ENCODE measurements at regions not wholly inside any gene's neighbourhood (a gene's known extent, or its start where the extent isn't known, plus 50 kb on each side); places are given as distances from the start of the nearest gene placed in this dataset.

GRCh38 chr13:80224468-80224867 lies 116.5 kb downstream of the SPRY2 start:
- Histone ChIP-seq H4K20me1 (ENCODE audit: insufficient read depth, low read depth, low read length) (no peaks in the 10 kb centered on the region), H2AFZ (ENCODE audit: low read length) (no peak overlapping the region), H3K9me3 (ENCODE audit: low read length) (peaks cover 18% of the 10 kb centered on the region; the same call in 1 of the 2 replicates), H3K9me2 (replicated peaks; ENCODE audit: insufficient read depth, low read length) (no peaks in the 10 kb centered on the region), H3K4me1 (ENCODE audit: low read length) (no peaks in the 10 kb centered on the region), H3K4me2 (ENCODE audit: low read depth, low read length, poor library complexity, severe bottlenecking) (no peak overlapping the region), H3K27me3 (ENCODE audit: low read length) (no peaks in the 10 kb centered on the region), H3K79me2 (ENCODE audit: low read length) (no peaks in the 10 kb centered on the region), H3K36me3 (ENCODE audit: insufficient read depth, low read length) (no peaks in the 10 kb centered on the region), H3K9ac (ENCODE audit: low read length) (no peak overlapping the region), H3K4me3 (ENCODE audit: low read length) (no peak overlapping the region), H3K27ac (ENCODE audit: low read length) (no peak overlapping the region)
- DNase-seq, result no peak

- Histone ChIP-seq H3K36me3 (ENCODE audit: insufficient read depth, low read length) (no peaks in the 10 kb centered on the region), H3K9me2 (replicated peaks; ENCODE audit: insufficient read depth, low read length) (no peaks in the 10 kb centered on the region), H3K4me2 (ENCODE audit: low read depth, low read length, poor library complexity, severe bottlenecking) (no peak overlapping the region)
Observed at GRCh38 chr13:80217614-80218456, 123.1 kb downstream of the SPRY2 start.

GRCh38 chr13:80215368-80215767 lies 125.6 kb downstream of the SPRY2 start:
- no peak overlapping the region for H3K4me3 ChIP-seq (ENCODE audit: low read length)
- H3K79me2 ChIP-seq (ENCODE audit: low read length), result no peaks in the 10 kb centered on the region
- H3K4me1 ChIP-seq (ENCODE audit: low read length), result no peaks in the 10 kb centered on the region
- H3K27ac ChIP-seq (ENCODE audit: low read length), result no peak overlapping the region
- H3K4me2 ChIP-seq (ENCODE audit: low read depth, low read length, poor library complexity, severe bottlenecking), result no peak overlapping the region
- H3K9me3 ChIP-seq (ENCODE audit: low read length), result no peaks in the 10 kb centered on the region; the same call in 1 of the 2 replicates
- no peak overlapping the region for H3K9ac ChIP-seq (ENCODE audit: low read length)
- no peaks in the 10 kb centered on the region for H3K36me3 ChIP-seq (ENCODE audit: insufficient read depth, low read length)
- H4K20me1 ChIP-seq (ENCODE audit: insufficient read depth, low read depth, low read length), result no peaks in the 10 kb centered on the region
- H3K9me2 ChIP-seq (replicated peaks; ENCODE audit: insufficient read depth, low read length), result no peaks in the 10 kb centered on the region
- H3K27me3 ChIP-seq (ENCODE audit: low read length), result no peaks in the 10 kb centered on the region
- no peak overlapping the region for H2AFZ ChIP-seq (ENCODE audit: low read length)
- DNase-seq, result no peak

More at GRCh38 chr13:80217614-80218456, 123.1 kb downstream of the SPRY2 start:
- no peaks in the 10 kb centered on the region for H3K79me2 ChIP-seq (ENCODE audit: low read length)
- H3K9me3 ChIP-seq (ENCODE audit: low read length), result 0 out of 2 replicates have a peak, but pooled peaks cover 2% of the 10 kb centered on the region
- H4K20me1 ChIP-seq (ENCODE audit: insufficient read depth, low read depth, low read length), result no peaks in the 10 kb centered on the region
- DNase-seq, result no peak
- H3K4me3 ChIP-seq (ENCODE audit: low read length), result no peak overlapping the region
- no peak overlapping the region for H2AFZ ChIP-seq (ENCODE audit: low read length)
- no peak overlapping the region for H3K9ac ChIP-seq (ENCODE audit: low read length)
- no peaks in the 10 kb centered on the region for H3K27me3 ChIP-seq (ENCODE audit: low read length)
- H3K27ac ChIP-seq (ENCODE audit: low read length), result no peak overlapping the region
- no peaks in the 10 kb centered on the region for H3K4me1 ChIP-seq (ENCODE audit: low read length)

GRCh38 chr13:80214521-80214991 lies 126.4 kb downstream of the SPRY2 start:
- no peak overlapping the region for H3K27ac ChIP-seq (ENCODE audit: low read length)
- no peaks in the 10 kb centered on the region for H3K36me3 ChIP-seq (ENCODE audit: insufficient read depth, low read length)
- no peaks in the 10 kb centered on the region for H3K9me2 ChIP-seq (replicated peaks; ENCODE audit: insufficient read depth, low read length)
- H3K79me2 ChIP-seq (ENCODE audit: low read length), result no peaks in the 10 kb centered on the region
- H3K4me3 ChIP-seq (ENCODE audit: low read length), result no peak overlapping the region
- H2AFZ ChIP-seq (ENCODE audit: low read length), result no peak overlapping the region
- H3K4me1 ChIP-seq (ENCODE audit: low read length), result no peaks in the 10 kb centered on the region
- H3K9ac ChIP-seq (ENCODE audit: low read length), result no peak overlapping the region
- no peak for DNase-seq
- no peaks in the 10 kb centered on the region for H4K20me1 ChIP-seq (ENCODE audit: insufficient read depth, low read depth, low read length)
- H3K4me2 ChIP-seq (ENCODE audit: low read depth, low read length, poor library complexity, severe bottlenecking), result no peak overlapping the region
- no peaks in the 10 kb centered on the region; the same call in 1 of the 2 replicates for H3K9me3 ChIP-seq (ENCODE audit: low read length)
- H3K27me3 ChIP-seq (ENCODE audit: low read length), result no peaks in the 10 kb centered on the region

DNA sequence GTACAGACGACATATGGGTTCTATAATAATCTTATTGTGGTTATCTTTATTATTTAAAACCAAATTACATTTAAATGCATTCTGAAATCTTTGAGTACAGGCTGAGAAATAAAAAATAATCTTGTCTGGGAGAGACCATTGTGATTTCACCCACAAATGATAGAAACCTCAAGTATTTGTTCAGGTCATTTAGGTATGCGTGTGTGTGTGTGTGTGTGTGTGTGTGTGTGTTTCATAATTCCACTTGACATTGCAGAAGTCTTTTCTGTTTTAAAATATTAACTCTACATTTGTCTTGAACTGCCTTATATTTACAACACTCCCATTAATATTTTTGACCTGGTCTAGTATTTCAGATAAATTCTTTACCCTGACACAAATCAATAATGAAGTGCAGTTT lies 126.9 kb downstream of the SPRY2 start:
- Histone ChIP-seq H3K4me2 (ENCODE audit: low read depth, low read length, poor library complexity, severe bottlenecking) (no peak overlapping the region), H3K4me1 (ENCODE audit: low read length) (no peaks in the 10 kb centered on the region), H3K4me3 (ENCODE audit: low read length) (no peak overlapping the region), H3K9me3 (ENCODE audit: low read length) (no peaks in the 10 kb centered on the region; the same call in 1 of the 2 replicates), H3K27ac (ENCODE audit: low read length) (no peak overlapping the region), H4K20me1 (ENCODE audit: insufficient read depth, low read depth, low read length) (no peaks in the 10 kb centered on the region), H3K27me3 (ENCODE audit: low read length) (no peaks in the 10 kb centered on the region), H3K9ac (ENCODE audit: low read length) (no peak overlapping the region), H2AFZ (ENCODE audit: low read length) (no peak overlapping the region), H3K9me2 (replicated peaks; ENCODE audit: insufficient read depth, low read length) (no peaks in the 10 kb centered on the region), H3K36me3 (ENCODE audit: insufficient read depth, low read length) (no peaks in the 10 kb centered on the region), H3K79me2 (ENCODE audit: low read length) (no peaks in the 10 kb centered on the region)
- no peak for DNase-seq

- H3K79me2 ChIP-seq (ENCODE audit: low read length), result no peaks in the 10 kb centered on the region
Observed at GRCh38 chr13:80213201-80213600, 127.7 kb downstream of the SPRY2 start.

GRCh38 chr13:80211566-80211965 lies 129.4 kb downstream of the SPRY2 start:
- no peaks in the 10 kb centered on the region for H3K36me3 ChIP-seq (ENCODE audit: insufficient read depth, low read length)
- H4K20me1 ChIP-seq (ENCODE audit: insufficient read depth, low read depth, low read length), result no peaks in the 10 kb centered on the region
- no peak overlapping the region for H3K27ac ChIP-seq (ENCODE audit: low read length)
- no peaks in the 10 kb centered on the region; the same call in none of the 2 replicates for H3K9me3 ChIP-seq (ENCODE audit: low read length)
- H3K9ac ChIP-seq (ENCODE audit: low read length), result no peak overlapping the region
- no peak overlapping the region for H2AFZ ChIP-seq (ENCODE audit: low read length)
- no peaks in the 10 kb centered on the region for H3K9me2 ChIP-seq (replicated peaks; ENCODE audit: insufficient read depth, low read length)
- H3K4me2 ChIP-seq (ENCODE audit: low read depth, low read length, poor library complexity, severe bottlenecking), result no peak overlapping the region
- no peaks in the 10 kb centered on the region for H3K4me1 ChIP-seq (ENCODE audit: low read length)
- no peak for DNase-seq
- H3K79me2 ChIP-seq (ENCODE audit: low read length), result no peaks in the 10 kb centered on the region
- H3K4me3 ChIP-seq (ENCODE audit: low read length), result no peak overlapping the region
- H3K27me3 ChIP-seq (ENCODE audit: low read length), result no peaks in the 10 kb centered on the region

More at GRCh38 chr13:80213201-80213600, 127.7 kb downstream of the SPRY2 start:
- no peaks in the 10 kb centered on the region for H4K20me1 ChIP-seq (ENCODE audit: insufficient read depth, low read depth, low read length)
- no peak overlapping the region for H3K9ac ChIP-seq (ENCODE audit: low read length)
- H3K9me3 ChIP-seq (ENCODE audit: low read length), result no peaks in the 10 kb centered on the region; the same call in none of the 2 replicates
- no peak overlapping the region for H3K4me3 ChIP-seq (ENCODE audit: low read length)
- no peak overlapping the region for H3K27ac ChIP-seq (ENCODE audit: low read length)
- H3K4me2 ChIP-seq (ENCODE audit: low read depth, low read length, poor library complexity, severe bottlenecking), result no peak overlapping the region
- H3K36me3 ChIP-seq (ENCODE audit: insufficient read depth, low read length), result no peaks in the 10 kb centered on the region
- H3K9me2 ChIP-seq (replicated peaks; ENCODE audit: insufficient read depth, low read length), result no peaks in the 10 kb centered on the region
- DNase-seq, result no peak
- no peaks in the 10 kb centered on the region for H3K4me1 ChIP-seq (ENCODE audit: low read length)
- no peak overlapping the region for H2AFZ ChIP-seq (ENCODE audit: low read length)
- no peaks in the 10 kb centered on the region for H3K27me3 ChIP-seq (ENCODE audit: low read length)

DNA sequence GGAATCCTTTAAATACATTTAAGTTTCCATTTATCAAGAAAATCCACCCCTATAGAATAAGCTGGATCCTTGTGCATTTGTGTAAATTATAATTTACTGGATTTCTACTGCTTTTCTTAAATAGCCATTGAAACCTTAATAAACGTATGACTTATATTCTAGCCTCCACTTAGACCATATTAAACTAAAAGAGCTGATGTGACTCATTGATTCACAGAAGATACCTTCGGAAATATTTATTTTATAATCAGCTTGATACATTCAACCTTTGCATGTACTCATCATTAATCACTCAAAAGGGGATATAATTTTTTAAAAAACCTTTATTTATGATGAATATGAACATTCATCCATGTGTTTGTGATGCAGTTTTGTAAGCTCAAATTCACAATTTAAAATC lies 136.3 kb downstream of the SPRY2 start:
- Histone ChIP-seq H3K4me2 (ENCODE audit: low read depth, low read length, poor library complexity, severe bottlenecking) (no peak overlapping the region), H3K27ac (ENCODE audit: low read length) (no peak overlapping the region), H3K9ac (ENCODE audit: low read length) (no peak overlapping the region), H3K36me3 (ENCODE audit: insufficient read depth, low read length) (no peaks in the 10 kb centered on the region), H3K79me2 (ENCODE audit: low read length) (no peaks in the 10 kb centered on the region), H3K9me2 (replicated peaks; ENCODE audit: insufficient read depth, low read length) (no peaks in the 10 kb centered on the region), H3K9me3 (ENCODE audit: low read length) (peaks cover 5% of the 10 kb centered on the region), H4K20me1 (ENCODE audit: insufficient read depth, low read depth, low read length) (no peaks in the 10 kb centered on the region), H3K27me3 (ENCODE audit: low read length) (no peaks in the 10 kb centered on the region), H3K4me3 (ENCODE audit: low read length) (no peak overlapping the region), H2AFZ (ENCODE audit: low read length) (no peak overlapping the region), H3K4me1 (ENCODE audit: low read length) (no peaks in the 10 kb centered on the region)
- DNase-seq, result no peak
